T-helper 2 cell treated with Interferon-gamma antibody and Interleukin-4, amounts not matched to agents 100 ng/mL and 5 ng/mL, for 36 hours (primary cell): ENCODE measurements at regions not wholly inside any gene's neighbourhood (a gene's known extent, or its start where the extent isn't known, plus 50 kb on each side); places are given as distances from the start of the nearest gene placed in this dataset.

ENCODE experiments used
- intact Hi-C: fragments of 100-400 bp; cut with micrococcal nuclease; formaldehyde crosslinking; loops from one replicate; pipeline ENCODE4 v1.15.1; 2023

- intact Hi-C loops, result no loop called here
Measured at GRCh38 chr6:56407883-56408410, 160.6 kb upstream of the COL21A1 start.

GRCh38 chr6:56406276-56407269, 159.2 kb upstream of the COL21A1 start:
- intact Hi-C loops, result no loop called here

GRCh38 chr6:56404599-56404998, 157.2 kb upstream of the COL21A1 start:
- intact Hi-C loops, result no loop called here

- intact Hi-C loops, result no loop called here
Measured at GRCh38 chr6:56403745-56404144, 156.4 kb upstream of the COL21A1 start.

GRCh38 chr6:56401477-56402070, 154.2 kb upstream of the COL21A1 start:
- intact Hi-C loops, result no loop called here

- intact Hi-C loops, result no loop called here
Measured at GRCh38 chr6:56400273-56400672, 152.9 kb upstream of the COL21A1 start.

- intact Hi-C loops, result no loop called here
Measured at GRCh38 chr6:56399672-56400263, 152.4 kb upstream of the COL21A1 start.

- intact Hi-C loops, result no loop called here
Measured at GRCh38 chr6:56399250-56399671, 151.9 kb upstream of the COL21A1 start.

GRCh38 chr6:56396435-56396834, 149.1 kb upstream of the COL21A1 start:
- intact Hi-C loops, result no loop called here

GRCh38 chr6:56393615-56394612, 146.5 kb upstream of the COL21A1 start:
- intact Hi-C loops, result no loop called here

- intact Hi-C loops, result no loop called here
Measured at GRCh38 chr6:56388415-56388755, 141.0 kb upstream of the COL21A1 start.

- intact Hi-C loops, result no loop called here
Measured at GRCh38 chr6:56387621-56388414, 140.4 kb upstream of the COL21A1 start.

- intact Hi-C loops, result no loop called here
Measured at GRCh38 chr6:56386717-56387116, 139.3 kb upstream of the COL21A1 start.

- intact Hi-C loops, result no loop called here
Measured at GRCh38 chr6:56385981-56386593, 138.7 kb upstream of the COL21A1 start.

GRCh38 chr6:56383160-56383559, 135.8 kb upstream of the COL21A1 start:
- intact Hi-C loops, result no loop called here

GRCh38 chr6:56382416-56382940, 135.1 kb upstream of the COL21A1 start:
- intact Hi-C loops, result no loop called here

- intact Hi-C loops, result no loop called here
Measured at GRCh38 chr6:56381801-56382251, 134.4 kb upstream of the COL21A1 start.

GRCh38 chr6:56380476-56380875, 133.1 kb upstream of the COL21A1 start:
- intact Hi-C loops, result no loop called here

- intact Hi-C loops, result no loop called here
Measured at GRCh38 chr6:56378966-56379585, 131.7 kb upstream of the COL21A1 start.
